Kidney epithelial cell (primary cell): ENCODE measurements at regions not wholly inside any gene's neighbourhood (a gene's known extent, or its start where the extent isn't known, plus 50 kb on each side); places are given as distances from the start of the nearest gene placed in this dataset.

Experiments
- DNase-seq: peaks from one replicate; pipeline ENCODE4 v3.0.0-alpha.2; 2010; ENCODE audit warnings: low read depth
- H3K27me3 ChIP-seq: 2 replicates; pipeline ENCODE4 v1.6.0; 2011; ENCODE audit warnings: low read length; ENCODE audit not compliant: control insufficient read depth, insufficient read depth
- H3K36me3 ChIP-seq: 2 replicates; pipeline ENCODE4 v1.5.1; 2011; ENCODE audit warnings: low read length; ENCODE audit not compliant: control insufficient read depth, insufficient read depth
- H3K4me3 ChIP-seq: 2 replicates; pipeline ENCODE4 v1.5.1; 2011; ENCODE audit warnings: low read depth, mild to moderate bottlenecking, control low read depth, low read length
- CTCF ChIP-seq: IDR thresholded peaks from 2 replicates; pipeline ENCODE4 v1.5.1; 2011; ENCODE audit warnings: mild to moderate bottlenecking, moderate library complexity, low read length, control low read depth, inconsistent platforms; ENCODE audit not compliant: insufficient read depth, poor library complexity, severe bottlenecking

GRCh38 chr6:144546807-144547206, 261.7 kb downstream of the UTRN start:
- Histone ChIP-seq H3K27me3 (no peaks in the 10 kb centered on the region), H3K4me3 (no peak overlapping the region), H3K36me3 (no peaks in the 10 kb centered on the region)
- no peak for DNase-seq
- no peak for TF ChIP-seq CTCF

- TF ChIP-seq CTCF = no peak
- no peaks in the 10 kb centered on the region for H3K36me3 ChIP-seq
- H3K27me3 ChIP-seq = no peaks in the 10 kb centered on the region
- no peak for DNase-seq
- no peak overlapping the region for H3K4me3 ChIP-seq
Observed at GRCh38 chr6:144547409-144547808, 262.3 kb downstream of the UTRN start.

- Histone ChIP-seq H3K36me3 (no peaks in the 10 kb centered on the region), H3K4me3 (no peak overlapping the region), H3K27me3 (no peaks in the 10 kb centered on the region)
- no peak for TF ChIP-seq CTCF
- DNase-seq = no peak
Observed at GRCh38 chr6:144548536-144548935, 263.4 kb downstream of the UTRN start.

GRCh38 chr6:144549837-144550747, 265.0 kb downstream of the UTRN start:
- TF ChIP-seq CTCF = no peak
- Histone ChIP-seq H3K36me3 (no peaks in the 10 kb centered on the region), H3K4me3 (no peak overlapping the region), H3K27me3 (no peaks in the 10 kb centered on the region)
- no peak for DNase-seq

GRCh38 chr6:144551339-144551738, 266.2 kb downstream of the UTRN start:
- Histone ChIP-seq H3K36me3 (no peaks in the 10 kb centered on the region), H3K4me3 (no peak overlapping the region), H3K27me3 (no peaks in the 10 kb centered on the region)
- no peak for DNase-seq
- TF ChIP-seq CTCF = no peak

GRCh38 chr6:144555066-144555465, 269.9 kb downstream of the UTRN start:
- H3K4me3 ChIP-seq = no peak overlapping the region
- H3K27me3 ChIP-seq = no peaks in the 10 kb centered on the region
- DNase-seq = no peak

More at GRCh38 chr6:144555066-144555465, 269.9 kb downstream of the UTRN start:
- no peak for TF ChIP-seq CTCF
- no peaks in the 10 kb centered on the region for H3K36me3 ChIP-seq
